Astrocyte (in vitro differentiated cells and primary cell): ENCODE measurements at regions not wholly inside any gene's neighbourhood (a gene's known extent, or its start where the extent isn't known, plus 50 kb on each side); places are given as distances from the start of the nearest gene placed in this dataset.

Source experiments
- DNase-seq: peaks from one replicate; pipeline ENCODE4 v3.0.0-alpha.2; 2010; ENCODE audit warnings: low read depth
- FAIRE-seq: peaks from 2 replicates; lab custom pipeline; 2011; peaks lifted over from hg19 to GRCh38; lab: Jason Lieb, UNC
- H2AFZ ChIP-seq: 2 replicates; pipeline ENCODE4 v1.6.0; 2012; ENCODE audit warnings: low read depth, low read length, inconsistent platforms
- H3K27ac ChIP-seq: 2 replicates; pipeline ENCODE4 v1.5.1; 2011; ENCODE audit warnings: low read depth, low read length, inconsistent platforms
- H3K27me3 ChIP-seq: 2 replicates; pipeline ENCODE4 v1.6.0; 2011; ENCODE audit warnings: low read length, inconsistent platforms; ENCODE audit not compliant: insufficient read depth
- H3K36me3 ChIP-seq: 2 replicates; pipeline ENCODE4 v1.5.1; 2011; ENCODE audit warnings: low read length, inconsistent platforms; ENCODE audit not compliant: insufficient read depth
- H3K4me1 ChIP-seq: 2 replicates; pipeline ENCODE4 v1.5.1; 2011; ENCODE audit warnings: low read length, inconsistent platforms; ENCODE audit not compliant: insufficient read depth
- H3K4me2 ChIP-seq: 2 replicates; pipeline ENCODE4 v1.6.0; 2012; ENCODE audit warnings: low read length, inconsistent platforms
- H3K4me3 ChIP-seq: 2 replicates; pipeline ENCODE4 v1.5.1; 2011; ENCODE audit warnings: low read depth, mild to moderate bottlenecking, low read length, inconsistent platforms; ENCODE audit not compliant: insufficient read depth
- H3K79me2 ChIP-seq: 2 replicates; pipeline ENCODE4 v1.6.0; 2012; ENCODE audit warnings: mild to moderate bottlenecking, low read length, inconsistent platforms; ENCODE audit not compliant: insufficient read depth
- H3K9ac ChIP-seq: 2 replicates; pipeline ENCODE4 v1.6.0; 2012; ENCODE audit warnings: mild to moderate bottlenecking, low read length, inconsistent platforms
- H3K9me3 ChIP-seq: 2 replicates; pipeline ENCODE4 v1.5.1; 2012; ENCODE audit warnings: low read depth, mild to moderate bottlenecking, low read length, inconsistent platforms; ENCODE audit not compliant: insufficient read depth
- H4K20me1 ChIP-seq: 2 replicates; pipeline ENCODE4 v1.6.0; 2012; ENCODE audit warnings: low read length, inconsistent platforms; ENCODE audit not compliant: insufficient read depth
- H3K27ac Mint-ChIP-seq: one replicate; pipeline ENCODE4 v1.8.0; 2021; ENCODE audit warnings: mild to moderate bottlenecking, mixed read lengths; ENCODE audit not compliant: unreplicated experiment
- H3K27me3 Mint-ChIP-seq: one replicate; pipeline ENCODE4 v1.8.0; 2021; ENCODE audit warnings: low read depth, mixed read lengths; ENCODE audit not compliant: unreplicated experiment
- H3K36me3 Mint-ChIP-seq: one replicate; pipeline ENCODE4 v1.8.0; 2021; ENCODE audit warnings: low read depth, mixed read lengths; ENCODE audit not compliant: unreplicated experiment
- H3K4me1 Mint-ChIP-seq: one replicate; pipeline ENCODE4 v1.8.0; 2021; ENCODE audit warnings: low read depth, mixed read lengths; ENCODE audit not compliant: unreplicated experiment
- H3K4me3 Mint-ChIP-seq: one replicate; pipeline ENCODE4 v1.8.0; 2021; ENCODE audit warnings: mild to moderate bottlenecking, moderate library complexity, mixed read lengths; ENCODE audit not compliant: unreplicated experiment
- H3K9me3 Mint-ChIP-seq: one replicate; pipeline ENCODE4 v1.8.0; 2021; ENCODE audit warnings: mild to moderate bottlenecking, mixed read lengths; ENCODE audit not compliant: unreplicated experiment
- EZH2 ChIP-seq: IDR thresholded peaks from 2 replicates; pipeline ENCODE4 v1.6.1; 2012; ENCODE audit warnings: mild to moderate bottlenecking, low read length, inconsistent platforms; ENCODE audit not compliant: insufficient read depth
- TF ChIP-seq, protein P1 (sequence below): IDR thresholded peaks from 2 replicates; pipeline ENCODE4 v1.5.1; 2011; ENCODE audit warnings: low read depth, mild to moderate bottlenecking, inconsistent platforms, low read length, moderate library complexity; ENCODE audit not compliant: insufficient read depth

DNA sequence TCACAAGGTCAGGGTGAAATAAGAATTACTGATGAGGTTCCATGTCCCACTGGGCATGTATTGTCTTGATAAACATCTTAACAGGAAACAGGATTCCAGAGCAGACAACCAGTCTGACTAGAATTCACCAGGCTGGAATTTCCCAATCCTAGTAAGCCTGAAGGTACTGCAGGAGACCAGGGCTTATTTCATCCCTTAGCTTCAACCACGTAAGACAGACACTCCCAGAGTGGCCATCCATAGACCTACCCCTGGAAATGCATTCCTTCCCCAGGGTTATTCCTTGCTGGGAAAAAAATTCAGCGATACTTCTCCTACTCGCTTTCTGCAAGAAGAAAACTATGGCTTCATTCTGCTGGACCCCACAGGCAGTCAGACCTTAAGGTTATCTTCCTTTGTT lies 785.4 kb downstream of the NR2F1-AS1 start:
- H3K27ac Mint-ChIP-seq = no peak overlapping the region

DNA sequence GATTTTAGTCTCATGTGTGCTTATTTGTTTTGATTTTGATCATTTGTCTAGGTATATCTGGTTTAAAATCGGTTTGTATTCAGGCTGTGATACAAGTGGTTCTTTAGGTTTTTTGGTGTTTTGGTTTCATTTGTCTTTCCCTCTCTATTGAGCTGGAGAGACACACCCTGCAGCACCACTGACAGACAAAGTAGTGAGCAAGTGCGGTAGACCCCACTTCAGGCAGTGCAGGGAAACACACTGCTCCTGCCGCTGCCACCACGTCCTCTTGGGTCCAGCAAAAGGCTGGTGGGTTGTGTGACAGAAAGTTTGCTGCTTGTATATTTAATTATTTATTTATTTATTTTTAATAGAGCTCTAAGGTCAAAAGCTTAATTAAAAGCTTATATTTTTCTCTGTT lies 801.0 kb downstream of the NR2F1-AS1 start:
- Mint-ChIP-seq H3K36me3 (no peaks in the 10 kb centered on the region), H3K4me1 (peaks cover 3% of the 10 kb centered on the region), H3K9me3 (no peaks in the 10 kb centered on the region), H3K4me3 (no peak overlapping the region), H3K27ac (no peak overlapping the region), H3K27me3 (no peaks in the 10 kb centered on the region)
- Histone ChIP-seq H3K79me2 (no peaks in the 10 kb centered on the region), H3K4me1 (peaks cover 2% of the 10 kb centered on the region), H4K20me1 (no peaks in the 10 kb centered on the region), H3K9me3 (no peaks in the 10 kb centered on the region), H3K4me3 (no peak overlapping the region), H3K27ac (no peak overlapping the region), H2AFZ (no peak overlapping the region), H3K9ac (no peak overlapping the region), H3K4me2 (no peak overlapping the region), H3K36me3 (no peaks in the 10 kb centered on the region), H3K27me3 (no peaks in the 10 kb centered on the region)
- TF ChIP-seq, protein P1, sequence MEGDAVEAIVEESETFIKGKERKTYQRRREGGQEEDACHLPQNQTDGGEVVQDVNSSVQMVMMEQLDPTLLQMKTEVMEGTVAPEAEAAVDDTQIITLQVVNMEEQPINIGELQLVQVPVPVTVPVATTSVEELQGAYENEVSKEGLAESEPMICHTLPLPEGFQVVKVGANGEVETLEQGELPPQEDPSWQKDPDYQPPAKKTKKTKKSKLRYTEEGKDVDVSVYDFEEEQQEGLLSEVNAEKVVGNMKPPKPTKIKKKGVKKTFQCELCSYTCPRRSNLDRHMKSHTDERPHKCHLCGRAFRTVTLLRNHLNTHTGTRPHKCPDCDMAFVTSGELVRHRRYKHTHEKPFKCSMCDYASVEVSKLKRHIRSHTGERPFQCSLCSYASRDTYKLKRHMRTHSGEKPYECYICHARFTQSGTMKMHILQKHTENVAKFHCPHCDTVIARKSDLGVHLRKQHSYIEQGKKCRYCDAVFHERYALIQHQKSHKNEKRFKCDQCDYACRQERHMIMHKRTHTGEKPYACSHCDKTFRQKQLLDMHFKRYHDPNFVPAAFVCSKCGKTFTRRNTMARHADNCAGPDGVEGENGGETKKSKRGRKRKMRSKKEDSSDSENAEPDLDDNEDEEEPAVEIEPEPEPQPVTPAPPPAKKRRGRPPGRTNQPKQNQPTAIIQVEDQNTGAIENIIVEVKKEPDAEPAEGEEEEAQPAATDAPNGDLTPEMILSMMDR = no peak
- no peak for TF ChIP-seq EZH2
- FAIRE-seq (no peak), DNase-seq (no peak)

More for the DNA sequence above, 785.4 kb downstream of the NR2F1-AS1 start:
- TF ChIP-seq EZH2 = no peak
- Mint-ChIP-seq H3K36me3 (no peaks in the 10 kb centered on the region), H3K4me1 (no peaks in the 10 kb centered on the region), H3K27me3 (no peaks in the 10 kb centered on the region), H3K9me3 (peaks cover 1% of the 10 kb centered on the region), H3K4me3 (no peak overlapping the region)
- Histone ChIP-seq H3K27me3 (no peaks in the 10 kb centered on the region), H3K4me2 (no peak overlapping the region), H3K27ac (no peak overlapping the region), H3K4me3 (no peak overlapping the region), H3K9ac (no peak overlapping the region), H3K36me3 (no peaks in the 10 kb centered on the region), H4K20me1 (no peaks in the 10 kb centered on the region), H3K79me2 (no peaks in the 10 kb centered on the region), H3K4me1 (no peaks in the 10 kb centered on the region), H2AFZ (no peak overlapping the region), H3K9me3 (no peaks in the 10 kb centered on the region)
- no peak for FAIRE-seq
- DNase-seq = no peak

DNA sequence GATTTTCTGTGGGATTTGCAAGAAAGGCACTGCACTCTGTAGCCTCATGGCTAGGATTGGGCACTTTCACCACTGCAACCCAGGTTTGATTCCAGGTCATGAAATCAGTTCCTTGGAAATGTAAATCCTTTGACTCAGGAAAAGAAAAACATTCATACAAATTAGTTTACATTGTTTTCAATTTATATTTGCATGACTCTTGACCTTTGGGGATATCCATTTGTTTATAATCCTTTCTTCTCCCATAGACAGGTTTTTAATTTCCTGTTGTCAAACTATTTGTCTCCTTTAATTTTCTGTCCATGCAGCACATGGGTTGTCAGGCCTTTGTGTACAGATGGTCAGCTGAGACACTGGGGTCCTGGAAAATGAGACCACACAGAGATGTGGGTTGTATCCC lies 801.5 kb downstream of the NR2F1-AS1 start:
- H3K27me3 Mint-ChIP-seq = no peaks in the 10 kb centered on the region
- Histone ChIP-seq H3K9me3 (no peaks in the 10 kb centered on the region), H3K9ac (no peak overlapping the region), H3K79me2 (no peaks in the 10 kb centered on the region), H3K4me1 (peaks cover 2% of the 10 kb centered on the region), H3K27me3 (no peaks in the 10 kb centered on the region), H4K20me1 (no peaks in the 10 kb centered on the region), H2AFZ (no peak overlapping the region), H3K4me3 (no peak overlapping the region), H3K27ac (no peak overlapping the region), H3K36me3 (no peaks in the 10 kb centered on the region), H3K4me2 (no peak overlapping the region)
- no peaks in the 10 kb centered on the region for H3K36me3 Mint-ChIP-seq
- H3K27ac Mint-ChIP-seq = no peak overlapping the region
- H3K4me1 Mint-ChIP-seq = peaks cover 3% of the 10 kb centered on the region
- DNase-seq = no peak
- TF ChIP-seq, protein P1 = no peak
- no peak for TF ChIP-seq EZH2
- no peaks in the 10 kb centered on the region for H3K9me3 Mint-ChIP-seq
- FAIRE-seq = no peak
- no peak overlapping the region for H3K4me3 Mint-ChIP-seq
